ENCODE measurements at regions not wholly inside any gene's neighbourhood (a gene's known extent, or its start where the extent isn't known, plus 50 kb on each side); places are given as distances from the start of the nearest gene placed in this dataset.

DNA sequence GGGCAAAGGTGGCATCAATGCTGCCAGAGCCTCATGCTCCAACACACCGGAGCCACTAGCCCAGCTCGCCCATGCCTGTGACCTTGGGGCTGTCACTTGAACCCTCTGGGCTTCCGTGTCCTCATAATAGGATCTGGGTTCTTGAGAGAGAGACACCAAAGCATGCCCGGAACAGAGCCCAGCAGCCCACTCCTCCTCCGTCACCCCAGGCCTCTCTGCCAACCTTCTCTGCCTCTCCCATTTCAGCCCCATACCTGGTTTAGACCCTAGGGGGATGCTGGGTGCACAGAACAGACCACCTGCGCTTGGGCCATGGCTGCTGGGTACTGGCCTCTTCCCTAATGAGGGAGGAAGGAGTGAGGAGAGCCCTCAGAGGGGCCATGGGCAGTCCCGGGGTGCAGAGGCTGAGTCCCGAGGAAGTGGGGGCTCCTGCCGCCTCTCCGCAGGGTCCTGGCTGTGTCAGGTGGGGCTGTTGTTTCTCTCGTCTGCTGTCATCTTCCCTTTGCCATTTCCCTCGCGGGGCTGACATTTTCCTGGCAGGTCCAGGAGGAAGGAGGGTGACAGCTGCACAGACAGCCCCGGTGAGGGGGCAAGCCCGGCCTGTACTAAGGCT, 172.4 kb upstream of the RTL1 start (continued):
- TF ChIP-seq, protein P1, sequence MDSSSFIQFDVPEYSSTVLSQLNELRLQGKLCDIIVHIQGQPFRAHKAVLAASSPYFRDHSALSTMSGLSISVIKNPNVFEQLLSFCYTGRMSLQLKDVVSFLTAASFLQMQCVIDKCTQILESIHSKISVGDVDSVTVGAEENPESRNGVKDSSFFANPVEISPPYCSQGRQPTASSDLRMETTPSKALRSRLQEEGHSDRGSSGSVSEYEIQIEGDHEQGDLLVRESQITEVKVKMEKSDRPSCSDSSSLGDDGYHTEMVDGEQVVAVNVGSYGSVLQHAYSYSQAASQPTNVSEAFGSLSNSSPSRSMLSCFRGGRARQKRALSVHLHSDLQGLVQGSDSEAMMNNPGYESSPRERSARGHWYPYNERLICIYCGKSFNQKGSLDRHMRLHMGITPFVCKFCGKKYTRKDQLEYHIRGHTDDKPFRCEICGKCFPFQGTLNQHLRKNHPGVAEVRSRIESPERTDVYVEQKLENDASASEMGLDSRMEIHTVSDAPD (CRISPR knock-in tag; IDR thresholded peaks at IDR 0.05) = no peak
- TF ChIP-seq, protein P2, sequence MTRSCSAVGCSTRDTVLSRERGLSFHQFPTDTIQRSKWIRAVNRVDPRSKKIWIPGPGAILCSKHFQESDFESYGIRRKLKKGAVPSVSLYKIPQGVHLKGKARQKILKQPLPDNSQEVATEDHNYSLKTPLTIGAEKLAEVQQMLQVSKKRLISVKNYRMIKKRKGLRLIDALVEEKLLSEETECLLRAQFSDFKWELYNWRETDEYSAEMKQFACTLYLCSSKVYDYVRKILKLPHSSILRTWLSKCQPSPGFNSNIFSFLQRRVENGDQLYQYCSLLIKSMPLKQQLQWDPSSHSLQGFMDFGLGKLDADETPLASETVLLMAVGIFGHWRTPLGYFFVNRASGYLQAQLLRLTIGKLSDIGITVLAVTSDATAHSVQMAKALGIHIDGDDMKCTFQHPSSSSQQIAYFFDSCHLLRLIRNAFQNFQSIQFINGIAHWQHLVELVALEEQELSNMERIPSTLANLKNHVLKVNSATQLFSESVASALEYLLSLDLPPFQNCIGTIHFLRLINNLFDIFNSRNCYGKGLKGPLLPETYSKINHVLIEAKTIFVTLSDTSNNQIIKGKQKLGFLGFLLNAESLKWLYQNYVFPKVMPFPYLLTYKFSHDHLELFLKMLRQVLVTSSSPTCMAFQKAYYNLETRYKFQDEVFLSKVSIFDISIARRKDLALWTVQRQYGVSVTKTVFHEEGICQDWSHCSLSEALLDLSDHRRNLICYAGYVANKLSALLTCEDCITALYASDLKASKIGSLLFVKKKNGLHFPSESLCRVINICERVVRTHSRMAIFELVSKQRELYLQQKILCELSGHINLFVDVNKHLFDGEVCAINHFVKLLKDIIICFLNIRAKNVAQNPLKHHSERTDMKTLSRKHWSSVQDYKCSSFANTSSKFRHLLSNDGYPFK (CRISPR knock-in tag; IDR thresholded peaks at IDR 0.05; ENCODE audit: borderline replicate concordance) = no peak

DNA sequence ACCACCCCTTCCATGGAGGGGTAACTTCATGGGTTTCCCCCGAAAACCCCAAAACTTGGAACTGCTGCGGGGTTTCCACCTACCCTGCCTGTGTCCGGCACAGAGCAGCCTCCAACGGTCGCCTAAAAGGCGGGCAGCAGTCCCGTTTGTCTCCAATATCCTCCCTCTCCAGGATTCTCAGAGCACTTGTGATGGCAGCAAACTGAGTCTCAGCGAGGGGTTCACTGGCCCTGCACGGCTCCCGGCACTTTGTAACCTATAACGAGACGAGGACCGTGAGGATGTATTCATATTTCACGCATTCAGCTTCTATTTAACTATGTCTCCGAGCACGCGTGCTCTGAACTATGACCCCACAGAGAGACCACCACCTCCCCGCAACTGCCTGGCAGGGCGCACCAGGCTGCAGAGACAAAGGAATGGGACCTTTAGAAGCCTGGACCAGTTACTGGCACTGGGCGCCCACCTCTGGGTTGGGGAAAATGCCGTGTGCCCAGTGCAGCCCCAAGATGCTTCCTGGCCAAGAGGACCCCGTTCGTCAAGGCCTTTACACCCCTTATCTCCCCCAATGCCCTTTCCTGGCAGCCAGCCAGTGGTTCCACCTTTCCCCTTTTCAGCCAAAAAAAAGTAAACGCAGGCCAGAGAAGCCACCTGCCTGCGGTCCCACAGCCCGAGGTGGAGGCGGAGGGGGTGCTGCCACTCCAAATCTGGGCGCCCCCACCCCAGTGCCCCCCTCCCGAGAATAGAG, 173.1 kb upstream of the RTL1 start:
- no peak overlapping the region for H2AFZ ChIP-seq (ENCODE audit: low read length)
- H3K4me2 ChIP-seq (ENCODE audit: low read depth, low read length) = no peak overlapping the region
- H4K20me1 ChIP-seq (ENCODE audit: insufficient read depth, low read length) = no peaks in the 10 kb centered on the region
- no peaks in the 10 kb centered on the region for H3K9me3 ChIP-seq (ENCODE audit: low read length)
- no peak overlapping the region for H3K9ac ChIP-seq (ENCODE audit: insufficient read depth, low read depth, low read length)
- no peak for DNase-seq (ENCODE audit: low spot score)
- no TSS peak for BruUV-seq (replicated peaks)
- in situ Hi-C loops (cut with HindIII; ENCODE audit: extremely low pct_ligation_motif_present, low pct_unique_long_range_greater_than_20kb) = no loop called here
- H3K4me3 ChIP-seq (replicated peaks in 1 of 3; ENCODE audit: insufficient read depth in 1 of 3, low read depth in 2 of 3, low read length in 3 of 3) = no peak overlapping the region
- FAIRE-seq = no peak
- H3K27ac ChIP-seq (ENCODE audit: extremely low read length, insufficient read depth, low read length) = no peak overlapping the region
- POLR2A ChIA-PET = no interaction called here
- no peaks in the 10 kb centered on the region for H3K36me3 ChIP-seq (replicated peaks in 1 of 2; ENCODE audit: control insufficient read depth in 1 of 2, insufficient read depth in 2 of 2, low read length in 2 of 2)
- no peak for ATAC-seq
- 4% methylated on average over 18 of the region's 29 CpGs for WGBS (ENCODE audit: low lambda C conversion rate)
- H3K27me3 ChIP-seq (ENCODE audit: control insufficient read depth in 1 of 2, insufficient read depth in 2 of 2, low read length in 2 of 2) = peaks cover 20 to 73% of the 10 kb centered on the region in 2 experiments
- CTCF ChIA-PET (ENCODE audit: low intra/inter-chr PET ratio, low total read pairs) = no interaction called here
- H3K4me1 ChIP-seq (ENCODE audit: insufficient read depth, low read length) = no peaks in the 10 kb centered on the region
- no peaks in the 10 kb centered on the region for H3K79me2 ChIP-seq (ENCODE audit: insufficient read depth, low read length)
- intact Hi-C loops (cut with micrococcal nuclease; ENCODE audit: unreplicated experiment) = no loop called here
- no peak for TF ChIP-seq KLF9 (CRISPR knock-in tag; IDR thresholded peaks at IDR 0.05; ENCODE audit: low read depth)
- TF ChIP-seq, protein P3, sequence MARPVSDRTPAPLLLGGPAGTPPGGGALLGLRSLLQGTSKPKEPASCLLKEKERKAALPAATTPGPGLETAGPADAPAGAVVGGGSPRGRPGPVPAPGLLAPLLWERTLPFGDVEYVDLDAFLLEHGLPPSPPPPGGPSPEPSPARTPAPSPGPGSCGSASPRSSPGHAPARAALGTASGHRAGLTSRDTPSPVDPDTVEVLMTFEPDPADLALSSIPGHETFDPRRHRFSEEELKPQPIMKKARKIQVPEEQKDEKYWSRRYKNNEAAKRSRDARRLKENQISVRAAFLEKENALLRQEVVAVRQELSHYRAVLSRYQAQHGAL (CRISPR knock-in tag; IDR thresholded peaks at IDR 0.05; ENCODE audit: not compliant biosample characterization) = no peak
- TF ChIP-seq GABPA (IDR thresholded peaks at IDR 0.05; ENCODE audit: low read depth, low read length) = no peak
- no peak for TF ChIP-seq GABPA (CRISPR knock-in tag; IDR thresholded peaks at IDR 0.05; ENCODE audit: low read depth)
- TF ChIP-seq NFKBIZ (CRISPR knock-in tag; IDR thresholded peaks at IDR 0.05) = no peak
- no peak for TF ChIP-seq ZNF839 (CRISPR knock-in tag; IDR thresholded peaks at IDR 0.05; ENCODE audit: borderline replicate concordance)
- TF ChIP-seq NAIF1 (CRISPR knock-in tag; IDR thresholded peaks at IDR 0.05; ENCODE audit: borderline replicate concordance) = no peak
- TF ChIP-seq, protein P4, sequence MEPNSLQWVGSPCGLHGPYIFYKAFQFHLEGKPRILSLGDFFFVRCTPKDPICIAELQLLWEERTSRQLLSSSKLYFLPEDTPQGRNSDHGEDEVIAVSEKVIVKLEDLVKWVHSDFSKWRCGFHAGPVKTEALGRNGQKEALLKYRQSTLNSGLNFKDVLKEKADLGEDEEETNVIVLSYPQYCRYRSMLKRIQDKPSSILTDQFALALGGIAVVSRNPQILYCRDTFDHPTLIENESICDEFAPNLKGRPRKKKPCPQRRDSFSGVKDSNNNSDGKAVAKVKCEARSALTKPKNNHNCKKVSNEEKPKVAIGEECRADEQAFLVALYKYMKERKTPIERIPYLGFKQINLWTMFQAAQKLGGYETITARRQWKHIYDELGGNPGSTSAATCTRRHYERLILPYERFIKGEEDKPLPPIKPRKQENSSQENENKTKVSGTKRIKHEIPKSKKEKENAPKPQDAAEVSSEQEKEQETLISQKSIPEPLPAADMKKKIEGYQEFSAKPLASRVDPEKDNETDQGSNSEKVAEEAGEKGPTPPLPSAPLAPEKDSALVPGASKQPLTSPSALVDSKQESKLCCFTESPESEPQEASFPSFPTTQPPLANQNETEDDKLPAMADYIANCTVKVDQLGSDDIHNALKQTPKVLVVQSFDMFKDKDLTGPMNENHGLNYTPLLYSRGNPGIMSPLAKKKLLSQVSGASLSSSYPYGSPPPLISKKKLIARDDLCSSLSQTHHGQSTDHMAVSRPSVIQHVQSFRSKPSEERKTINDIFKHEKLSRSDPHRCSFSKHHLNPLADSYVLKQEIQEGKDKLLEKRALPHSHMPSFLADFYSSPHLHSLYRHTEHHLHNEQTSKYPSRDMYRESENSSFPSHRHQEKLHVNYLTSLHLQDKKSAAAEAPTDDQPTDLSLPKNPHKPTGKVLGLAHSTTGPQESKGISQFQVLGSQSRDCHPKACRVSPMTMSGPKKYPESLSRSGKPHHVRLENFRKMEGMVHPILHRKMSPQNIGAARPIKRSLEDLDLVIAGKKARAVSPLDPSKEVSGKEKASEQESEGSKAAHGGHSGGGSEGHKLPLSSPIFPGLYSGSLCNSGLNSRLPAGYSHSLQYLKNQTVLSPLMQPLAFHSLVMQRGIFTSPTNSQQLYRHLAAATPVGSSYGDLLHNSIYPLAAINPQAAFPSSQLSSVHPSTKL (CRISPR knock-in tag; IDR thresholded peaks at IDR 0.05) = no peak
- TF ChIP-seq ETV5 (CRISPR knock-in tag; IDR thresholded peaks at IDR 0.05; ENCODE audit: borderline replicate concordance) = no peak
- no peak for TF ChIP-seq PAF1 (CRISPR knock-in tag; IDR thresholded peaks at IDR 0.05)
- TF ChIP-seq ZFP36 (IDR thresholded peaks at IDR 0.05; ENCODE audit: borderline replicate concordance, low read depth, low read length, partially characterized antibody) = no peak
